Neural cell (in vitro differentiated cells): ENCODE measurements at regions not wholly inside any gene's neighbourhood (a gene's known extent, or its start where the extent isn't known, plus 50 kb on each side); places are given as distances from the start of the nearest gene placed in this dataset.

Experiments used
- H2AFZ ChIP-seq: fragments of 200-600, 300-800 bp; sonication (generic), shearing (Covaris generic); 2 replicates; pipeline ENCODE4 v1.6.0; 2014; ENCODE audit warnings: low read depth, mild to moderate bottlenecking, antibody characterized with exemption, low read length, moderate library complexity
- H3F3A ChIP-seq: fragments of 200-600 bp; shearing (Covaris generic); 2 replicates; pipeline ENCODE4 v1.6.1; 2016; ENCODE audit warnings: mild to moderate bottlenecking, moderate library complexity, mixed read lengths, antibody characterized with exemption, low read length; ENCODE audit not compliant: insufficient read depth, poor library complexity, severe bottlenecking
- H3K27ac ChIP-seq: fragments of 200-600, 300-800 bp; sonication (generic), shearing (Covaris generic); 2 replicates; pipeline ENCODE4 v1.5.1; 2014; ENCODE audit warnings: mild to moderate bottlenecking, low read length, moderate library complexity
- H3K27me3 ChIP-seq: fragments of 300-800, 200-600 bp; sonication (generic), shearing (Covaris generic); 2 replicates; pipeline ENCODE4 v1.6.0; 2014; ENCODE audit warnings: mild to moderate bottlenecking, low read depth, low read length, moderate library complexity; ENCODE audit not compliant: insufficient read depth
- H3K36me3 ChIP-seq: fragments of 300-800, 200-600 bp; sonication (generic), shearing (Covaris generic); 2 replicates; pipeline ENCODE4 v1.5.1; 2014; ENCODE audit warnings: mild to moderate bottlenecking, antibody characterized with exemption, low read length, moderate library complexity; ENCODE audit not compliant: insufficient read depth
- H3K4me2 ChIP-seq: fragments of 300-800, 200-600 bp; sonication (generic), shearing (Covaris generic); 2 replicates; pipeline ENCODE4 v1.6.0; 2014; ENCODE audit warnings: mild to moderate bottlenecking, low read length
- H3K4me3 ChIP-seq: fragments of 300-800, 200-600 bp; sonication (generic), shearing (Covaris generic); 2 replicates; pipeline ENCODE4 v1.5.1; 2014; ENCODE audit warnings: mild to moderate bottlenecking, low read length, moderate library complexity
- H3K79me2 ChIP-seq: fragments of 200-600 bp; shearing (Covaris generic); replicated peaks from 2 replicates; pipeline ENCODE4 v1.6.0; 2014; ENCODE audit warnings: mild to moderate bottlenecking, low read length, moderate library complexity; ENCODE audit not compliant: insufficient read depth
- H3K9ac ChIP-seq: fragments of 300-800, 200-600 bp; sonication (generic), shearing (Covaris generic); 2 replicates; pipeline ENCODE4 v1.6.1; 2016; ENCODE audit warnings: mild to moderate bottlenecking, low read length, mixed read lengths
- H3K9me2 ChIP-seq: fragments of 200-600 bp; shearing (Covaris generic); 2 replicates; pipeline ENCODE4 v1.6.1; 2016; ENCODE audit warnings: mild to moderate bottlenecking, low read length, mixed read lengths; ENCODE audit not compliant: insufficient read depth
- H3K9me3 ChIP-seq: fragments of 200-600, 300-800 bp; sonication (generic), shearing (Covaris generic); 2 replicates; pipeline ENCODE4 v1.6.1; 2016; ENCODE audit warnings: mild to moderate bottlenecking, mixed run types, low read length, moderate library complexity, mixed read lengths
- H4K20me1 ChIP-seq: fragments of 200-600 bp; shearing (Covaris generic); 2 replicates; pipeline ENCODE4 v1.6.1; 2016; ENCODE audit warnings: mild to moderate bottlenecking, mixed run types; ENCODE audit not compliant: insufficient read depth
- EP300 ChIP-seq: fragments of 450-650 bp; conservative IDR thresholded peaks from 2 replicates; pipeline ENCODE4 v1.6.1; 2014; ENCODE audit warnings: antibody characterized with exemption, mild to moderate bottlenecking, moderate library complexity; ENCODE audit not compliant: poor library complexity, severe bottlenecking
- EZH2 ChIP-seq: fragments of 200-600, 300-800 bp; shearing (Covaris generic), sonication (generic); IDR thresholded peaks from 2 replicates; pipeline ENCODE4 v1.6.1; 2014; ENCODE audit warnings: antibody characterized with exemption, low read length, borderline replicate concordance, mild to moderate bottlenecking; ENCODE audit not compliant: insufficient read depth, poor library complexity, severe bottlenecking
- MXI1 ChIP-seq: fragments of 450-650 bp; conservative IDR thresholded peaks from 2 replicates; pipeline ENCODE4 v1.6.1; 2014; ENCODE audit warnings: antibody characterized with exemption, mild to moderate bottlenecking; ENCODE audit not compliant: poor library complexity, severe bottlenecking
- POLR2AphosphoS5 ChIP-seq: IDR thresholded peaks from 2 replicates; pipeline ENCODE4 v1.6.1; 2012
- RAD21 ChIP-seq: fragments of 450-650 bp; conservative IDR thresholded peaks from 2 replicates; pipeline ENCODE4 v1.6.1; 2014; ENCODE audit warnings: antibody characterized with exemption, mild to moderate bottlenecking, moderate library complexity
- SMC3 ChIP-seq: fragments of 450-650 bp; conservative IDR thresholded peaks from 2 replicates; pipeline ENCODE4 v1.6.1; 2014; ENCODE audit warnings: antibody characterized with exemption, mild to moderate bottlenecking, moderate library complexity; ENCODE audit not compliant: poor library complexity
- TAF1 ChIP-seq: IDR thresholded peaks from 2 replicates; pipeline ENCODE4 v1.6.1; 2012; ENCODE audit warnings: low read depth
- TF ChIP-seq, protein P1 (sequence below): fragments of 450-650 bp; IDR thresholded peaks from 2 replicates; pipeline ENCODE4 v1.5.1; 2014; ENCODE audit warnings: antibody characterized with exemption, mild to moderate bottlenecking, moderate library complexity; ENCODE audit not compliant: poor library complexity, severe bottlenecking
- TF ChIP-seq, protein P2 (sequence below): IDR thresholded peaks from 2 replicates; pipeline ENCODE4 v1.6.1; 2012; ENCODE audit warnings: borderline replicate concordance

DNA sequence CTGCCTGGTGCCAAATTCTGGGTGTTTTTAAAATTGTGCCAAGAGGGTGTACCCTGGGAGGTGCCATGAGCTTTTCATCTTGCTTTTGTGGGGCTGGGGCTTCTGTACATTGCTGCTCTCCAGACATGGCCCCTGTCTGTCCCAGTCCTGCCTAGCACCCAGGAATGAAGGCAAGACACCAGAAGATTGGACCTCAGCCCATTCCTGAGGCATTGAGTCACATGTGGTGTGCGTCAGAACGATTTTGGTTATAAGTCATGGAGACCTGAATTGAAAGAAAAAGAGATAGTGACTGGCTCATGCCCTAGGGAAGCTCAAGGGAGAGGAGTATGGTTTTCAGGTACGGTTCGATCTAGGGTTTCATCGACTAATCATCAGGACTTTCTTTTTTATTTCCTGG is 493.2 kb downstream of the TYW1 start:
- Histone ChIP-seq H3K79me2 (no peaks in the 10 kb centered on the region), H3K4me2 (no peak overlapping the region), H3K9me3 (no peaks in the 10 kb centered on the region), H3K9ac (no peak overlapping the region), H3K36me3 (no peaks in the 10 kb centered on the region), H4K20me1 (no peaks in the 10 kb centered on the region), H3K4me3 (no peak overlapping the region), H3F3A (no peaks in the 10 kb centered on the region), H3K27ac (no peak overlapping the region), H2AFZ (no peak overlapping the region), H3K27me3 (no peaks in the 10 kb centered on the region), H3K9me2 (no peaks in the 10 kb centered on the region)
- TF ChIP-seq TAF1: no peak
- TF ChIP-seq, protein P1, sequence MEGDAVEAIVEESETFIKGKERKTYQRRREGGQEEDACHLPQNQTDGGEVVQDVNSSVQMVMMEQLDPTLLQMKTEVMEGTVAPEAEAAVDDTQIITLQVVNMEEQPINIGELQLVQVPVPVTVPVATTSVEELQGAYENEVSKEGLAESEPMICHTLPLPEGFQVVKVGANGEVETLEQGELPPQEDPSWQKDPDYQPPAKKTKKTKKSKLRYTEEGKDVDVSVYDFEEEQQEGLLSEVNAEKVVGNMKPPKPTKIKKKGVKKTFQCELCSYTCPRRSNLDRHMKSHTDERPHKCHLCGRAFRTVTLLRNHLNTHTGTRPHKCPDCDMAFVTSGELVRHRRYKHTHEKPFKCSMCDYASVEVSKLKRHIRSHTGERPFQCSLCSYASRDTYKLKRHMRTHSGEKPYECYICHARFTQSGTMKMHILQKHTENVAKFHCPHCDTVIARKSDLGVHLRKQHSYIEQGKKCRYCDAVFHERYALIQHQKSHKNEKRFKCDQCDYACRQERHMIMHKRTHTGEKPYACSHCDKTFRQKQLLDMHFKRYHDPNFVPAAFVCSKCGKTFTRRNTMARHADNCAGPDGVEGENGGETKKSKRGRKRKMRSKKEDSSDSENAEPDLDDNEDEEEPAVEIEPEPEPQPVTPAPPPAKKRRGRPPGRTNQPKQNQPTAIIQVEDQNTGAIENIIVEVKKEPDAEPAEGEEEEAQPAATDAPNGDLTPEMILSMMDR: no peak
- TF ChIP-seq SMC3: no peak
- TF ChIP-seq, protein P2, sequence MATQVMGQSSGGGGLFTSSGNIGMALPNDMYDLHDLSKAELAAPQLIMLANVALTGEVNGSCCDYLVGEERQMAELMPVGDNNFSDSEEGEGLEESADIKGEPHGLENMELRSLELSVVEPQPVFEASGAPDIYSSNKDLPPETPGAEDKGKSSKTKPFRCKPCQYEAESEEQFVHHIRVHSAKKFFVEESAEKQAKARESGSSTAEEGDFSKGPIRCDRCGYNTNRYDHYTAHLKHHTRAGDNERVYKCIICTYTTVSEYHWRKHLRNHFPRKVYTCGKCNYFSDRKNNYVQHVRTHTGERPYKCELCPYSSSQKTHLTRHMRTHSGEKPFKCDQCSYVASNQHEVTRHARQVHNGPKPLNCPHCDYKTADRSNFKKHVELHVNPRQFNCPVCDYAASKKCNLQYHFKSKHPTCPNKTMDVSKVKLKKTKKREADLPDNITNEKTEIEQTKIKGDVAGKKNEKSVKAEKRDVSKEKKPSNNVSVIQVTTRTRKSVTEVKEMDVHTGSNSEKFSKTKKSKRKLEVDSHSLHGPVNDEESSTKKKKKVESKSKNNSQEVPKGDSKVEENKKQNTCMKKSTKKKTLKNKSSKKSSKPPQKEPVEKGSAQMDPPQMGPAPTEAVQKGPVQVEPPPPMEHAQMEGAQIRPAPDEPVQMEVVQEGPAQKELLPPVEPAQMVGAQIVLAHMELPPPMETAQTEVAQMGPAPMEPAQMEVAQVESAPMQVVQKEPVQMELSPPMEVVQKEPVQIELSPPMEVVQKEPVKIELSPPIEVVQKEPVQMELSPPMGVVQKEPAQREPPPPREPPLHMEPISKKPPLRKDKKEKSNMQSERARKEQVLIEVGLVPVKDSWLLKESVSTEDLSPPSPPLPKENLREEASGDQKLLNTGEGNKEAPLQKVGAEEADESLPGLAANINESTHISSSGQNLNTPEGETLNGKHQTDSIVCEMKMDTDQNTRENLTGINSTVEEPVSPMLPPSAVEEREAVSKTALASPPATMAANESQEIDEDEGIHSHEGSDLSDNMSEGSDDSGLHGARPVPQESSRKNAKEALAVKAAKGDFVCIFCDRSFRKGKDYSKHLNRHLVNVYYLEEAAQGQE: no peak
- TF ChIP-seq EZH2: no peak
- TF ChIP-seq EP300: no peak
- no peak for TF ChIP-seq POLR2AphosphoS5
- no peak for TF ChIP-seq MXI1
- TF ChIP-seq RAD21: no peak

DNA sequence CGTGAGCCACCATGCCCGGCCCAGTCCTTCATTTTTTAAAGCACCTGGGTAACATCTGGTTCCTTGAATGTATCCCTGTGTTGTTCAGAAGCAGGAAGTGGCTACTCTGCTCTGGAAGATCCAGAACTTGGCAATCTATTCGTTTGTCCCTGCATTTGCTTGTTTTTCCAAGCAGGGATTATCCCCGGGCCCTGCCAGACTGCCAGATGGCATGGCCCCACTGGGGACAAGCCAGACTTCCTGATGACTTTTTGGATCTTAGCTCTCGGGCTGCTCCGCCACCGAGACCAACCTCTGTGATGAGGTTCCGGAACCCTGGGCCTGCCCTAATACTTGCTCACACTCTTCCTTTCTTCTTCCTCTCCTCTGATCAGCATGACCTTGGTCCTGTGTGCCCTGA is 496.7 kb downstream of the TYW1 start:
- Histone ChIP-seq H3K9ac (no peak overlapping the region), H2AFZ (no peak overlapping the region), H3K27ac (no peak overlapping the region), H3K36me3 (no peaks in the 10 kb centered on the region), H3K27me3 (no peaks in the 10 kb centered on the region), H3K4me2 (no peak overlapping the region), H3K4me3 (no peak overlapping the region), H3F3A (no peaks in the 10 kb centered on the region), H4K20me1 (no peaks in the 10 kb centered on the region), H3K79me2 (no peaks in the 10 kb centered on the region), H3K9me2 (no peaks in the 10 kb centered on the region), H3K9me3 (peaks cover 5% of the 10 kb centered on the region)
- TF ChIP-seq, protein P1: no peak
- TF ChIP-seq EP300 (no peak), TAF1 (no peak), POLR2AphosphoS5 (no peak), MXI1 (no peak), SMC3 (no peak)
